K562 (cell line): ENCODE measurements at regions not wholly inside any gene's neighbourhood (a gene's known extent, or its start where the extent isn't known, plus 50 kb on each side); places are given as distances from the start of the nearest gene placed in this dataset.

Experiments used
- ATAC-seq: fragments of 200-7000 bp; cut with Tn5 transposase; 3 replicates; pipeline ENCODE4 v1.9.1; 2020; ENCODE audit warnings: moderate library complexity
- BruUV-seq: library from RNA; stranded (reverse); fragments of 400-500 nt; replicated peaks from 2 replicates; lab custom pipeline; 2021; lab: Mats Ljungman, UMichigan
- CTCF ChIA-PET: fragments of 300-600 bp; formaldehyde crosslinking; extraction: SDS; loops from one replicate; lab custom pipeline; 2021; ENCODE audit warnings: low intra/inter-chr PET ratio; lab: Yijun Ruan, JAX
- POLR2A ChIA-PET: fragments of 300-600, 350-650 bp; sonication (Branson Sonifier 250); formaldehyde crosslinking; extraction: SDS; loops from one replicate; lab custom pipeline; 2021; ENCODE audit warnings: antibody characterized with exemption, inconsistent platforms; lab: Yijun Ruan, JAX
- DNase-seq, 4 experiments: peaks; one replicate each; pipeline versions ENCODE4 v3.0.0 to v3.0.0-alpha.2; 2011 to 2018; ENCODE audit warnings: low spot score in 3 of 4, mixed read lengths in 3 of 4; ENCODE audit errors: extremely low read depth in 1 of 4
- FAIRE-seq: peaks from 2 replicates; lab custom pipeline; 2011; peaks lifted over from hg19 to GRCh38; lab: Jason Lieb, UNC
- H2AFZ ChIP-seq: 2 replicates; pipeline ENCODE4 v1.6.0; 2011; ENCODE audit warnings: low read depth, low read length, control low read depth, inconsistent platforms
- H3K27ac ChIP-seq: fragments of 200-600 bp; 3 replicates; pipeline ENCODE4 v1.8.0; 2011; ENCODE audit warnings: low read depth, mild to moderate bottlenecking, control low read depth, inconsistent platforms, low read length, moderate library complexity, mixed read lengths; ENCODE audit errors: extremely low read depth
- H3K27me3 ChIP-seq, 2 experiments: fragments of 300-600 bp in 1 of 2; 2 replicates in 1 of 2; 3 replicates in 1 of 2; pipeline versions ENCODE4 v1.6.0 to v1.8.0; 2011; ENCODE audit warnings: inconsistent platforms in 2 of 2, low read length in 2 of 2, mild to moderate bottlenecking in 1 of 2, mixed read lengths in 1 of 2, moderate library complexity in 1 of 2; ENCODE audit not compliant: control insufficient read depth in 2 of 2, insufficient read depth in 2 of 2
- H3K36me3 ChIP-seq: fragments of 300-600 bp; 3 replicates; pipeline ENCODE4 v1.8.0; 2011; ENCODE audit warnings: mild to moderate bottlenecking, low read length, inconsistent platforms; ENCODE audit not compliant: control insufficient read depth, insufficient read depth
- H3K4me1 ChIP-seq, 2 experiments: fragments of 200-600 bp in 1 of 2; replicated peaks in 1 of 2; 2 replicates in 1 of 2; 3 replicates in 1 of 2; pipeline versions ENCODE4 v1.5.1 to v1.8.0; 2011; ENCODE audit warnings: inconsistent platforms in 2 of 2, low read length in 2 of 2, mild to moderate bottlenecking in 1 of 2, mixed read lengths in 1 of 2, moderate library complexity in 1 of 2; ENCODE audit not compliant: control insufficient read depth in 2 of 2, insufficient read depth in 2 of 2
- H3K4me2 ChIP-seq: 2 replicates; pipeline ENCODE4 v1.6.1; 2011; ENCODE audit warnings: low read length, control low read depth, inconsistent platforms, mixed read lengths; ENCODE audit not compliant: insufficient read depth
- H3K4me3 ChIP-seq: fragments of 200-600 bp; sonication (generic), shearing (Covaris generic); 2 replicates; pipeline ENCODE4 v1.5.1; 2016; ENCODE audit warnings: control low read depth, inconsistent platforms
- H3K79me2 ChIP-seq: fragments of 200-600 bp; 3 replicates; pipeline ENCODE4 v1.8.0; 2011; ENCODE audit warnings: low read length, inconsistent platforms; ENCODE audit not compliant: control insufficient read depth, insufficient read depth
- H3K9ac ChIP-seq, 2 experiments: 2 replicates each; pipeline versions ENCODE4 v1.6.0 to v1.6.1; 2011; ENCODE audit warnings: low read depth in 2 of 2, low read length in 2 of 2, control low read depth in 1 of 2, inconsistent platforms in 1 of 2, mild to moderate bottlenecking in 1 of 2, mixed read lengths in 1 of 2; ENCODE audit not compliant: insufficient read depth in 1 of 2
- H3K9me1 ChIP-seq: one replicate; pipeline ENCODE4 v1.6.0; 2011; ENCODE audit warnings: inconsistent platforms, mild to moderate bottlenecking, low read length, moderate library complexity; ENCODE audit not compliant: control insufficient read depth, insufficient read depth
- H3K9me3 ChIP-seq: replicated peaks from 2 replicates; pipeline ENCODE4 v1.5.1; 2011; ENCODE audit warnings: low read depth, low read length, inconsistent platforms; ENCODE audit not compliant: control insufficient read depth, insufficient read depth
- H4K20me1 ChIP-seq: replicated peaks from 2 replicates; pipeline ENCODE4 v1.6.1; 2011; ENCODE audit warnings: low read length, inconsistent platforms, mixed read lengths; ENCODE audit not compliant: control insufficient read depth, insufficient read depth
- C11orf30 ChIP-seq: fragments of 450-650 bp; IDR thresholded peaks from 2 replicates; pipeline ENCODE4 v1.6.1; 2016; ENCODE audit warnings: low read depth, mild to moderate bottlenecking
- CEBPB ChIP-seq: fragments of 450-650 bp; IDR thresholded peaks from 2 replicates; pipeline ENCODE4 v1.6.1; 2016; ENCODE audit warnings: missing genetic modification characterization, missing compliant biosample characterization
- GTF2A2 ChIP-seq: IDR thresholded peaks from 2 replicates; pipeline ENCODE4 v1.6.1; 2016; ENCODE audit warnings: mild to moderate bottlenecking, missing genetic modification characterization, missing compliant biosample characterization
- HEY1 ChIP-seq: fragments of 250-450 bp; sonication (Bioruptor Pico); IDR thresholded peaks from 2 replicates; pipeline ENCODE4 v1.5.0; 2020; ENCODE audit warnings: mild to moderate bottlenecking, moderate library complexity, borderline replicate concordance
- MEF2A ChIP-seq: IDR thresholded peaks from 2 replicates; pipeline ENCODE4 v1.6.1; 2011; ENCODE audit warnings: low read depth, mild to moderate bottlenecking, low read length, moderate library complexity; ENCODE audit not compliant: control insufficient read depth
- SMAD3 ChIP-seq: fragments of 450-650 bp; formaldehyde crosslinking; conservative IDR thresholded peaks from 2 replicates; pipeline ENCODE4 v1.4.0; 2020; ENCODE audit warnings: mild to moderate bottlenecking
- SPI1 ChIP-seq: IDR thresholded peaks from 2 replicates; pipeline ENCODE4 v1.6.1; 2011; ENCODE audit warnings: low read depth, low read length, control low read depth, borderline replicate concordance
- TBP ChIP-seq: optimal IDR thresholded peaks from 2 replicates; pipeline ENCODE3; 2011; ENCODE audit warnings: low read depth, low read length, improper control_type of control experiment
- ZFX ChIP-seq: sonication (generic); formaldehyde crosslinking; IDR thresholded peaks from 2 replicates; pipeline ENCODE4 v1.8.0; 2022; ENCODE audit warnings: mild to moderate bottlenecking, missing genetic modification reagents, moderate library complexity
- ZNF431 ChIP-seq: sonication (generic); formaldehyde crosslinking; IDR thresholded peaks from 2 replicates; pipeline ENCODE4 v1.8.0; 2022; ENCODE audit warnings: mild to moderate bottlenecking, missing genetic modification reagents
- ZNF75A ChIP-seq: fragments of 450-650 bp; formaldehyde crosslinking; IDR thresholded peaks from 2 replicates; pipeline ENCODE4 v1.4.0; 2020; ENCODE audit warnings: mild to moderate bottlenecking
- WGBS: fragments of 100-300 bp; shearing (Covaris generic); methylation state at CpG from one replicate; pipeline ENCODE4 v1.1.6; 2016; ENCODE audit warnings: low coverage, mixed read lengths; ENCODE audit not compliant: insufficient coverage; ENCODE audit errors: missing lambda C conversion rate; 5-methylcytosine and 5-hydroxymethylcytosine counted together
- in situ Hi-C: fragments of 300-500 bp; cut with MboI; formaldehyde crosslinking; loops from 4 replicates; pipeline ENCODE4 v1.15.0; 2018; ENCODE audit warnings: inconsistent platforms, mixed read lengths
- intact Hi-C: fragments of 100-400 bp; cut with micrococcal nuclease; formaldehyde crosslinking; loops from 2 replicates; pipeline ENCODE4 v1.14.2; 2022
- TF ChIP-seq, protein P1 (sequence below): IDR thresholded peaks from 2 replicates; pipeline ENCODE4 v1.6.1; 2011; ENCODE audit not compliant: insufficient read length; ENCODE audit errors: extremely low read depth
- TF ChIP-seq, protein P2 (sequence below), 2 experiments: IDR thresholded peaks; 2 replicates each; pipeline ENCODE4 v1.6.1; 2011; ENCODE audit warnings: borderline replicate concordance in 1 of 2, control low read depth in 1 of 2, low read depth in 1 of 2, low read length in 1 of 2, mild to moderate bottlenecking in 1 of 2, mixed read lengths in 1 of 2, moderate library complexity in 1 of 2; ENCODE audit not compliant: insufficient read depth in 1 of 2, insufficient read length in 1 of 2, poor library complexity in 1 of 2, severe bottlenecking in 1 of 2; ENCODE audit errors: extremely low read depth in 1 of 2
- TF ChIP-seq, protein P3 (sequence below): sonication (generic); formaldehyde crosslinking; IDR thresholded peaks from 2 replicates; pipeline ENCODE4 v1.8.0; 2022; ENCODE audit warnings: mild to moderate bottlenecking, missing genetic modification reagents
- TF ChIP-seq, protein P4 (sequence below): fragments of 250-450 bp; sonication (Bioruptor Pico); IDR thresholded peaks from 2 replicates; pipeline ENCODE4 v1.5.0; 2022; ENCODE audit warnings: mild to moderate bottlenecking
- TF ChIP-seq, protein P5 (sequence below): fragments of 250-450 bp; sonication (Bioruptor Pico); IDR thresholded peaks from 2 replicates; pipeline ENCODE4 v1.5.0; 2021; ENCODE audit warnings: mild to moderate bottlenecking, moderate library complexity

DNA sequence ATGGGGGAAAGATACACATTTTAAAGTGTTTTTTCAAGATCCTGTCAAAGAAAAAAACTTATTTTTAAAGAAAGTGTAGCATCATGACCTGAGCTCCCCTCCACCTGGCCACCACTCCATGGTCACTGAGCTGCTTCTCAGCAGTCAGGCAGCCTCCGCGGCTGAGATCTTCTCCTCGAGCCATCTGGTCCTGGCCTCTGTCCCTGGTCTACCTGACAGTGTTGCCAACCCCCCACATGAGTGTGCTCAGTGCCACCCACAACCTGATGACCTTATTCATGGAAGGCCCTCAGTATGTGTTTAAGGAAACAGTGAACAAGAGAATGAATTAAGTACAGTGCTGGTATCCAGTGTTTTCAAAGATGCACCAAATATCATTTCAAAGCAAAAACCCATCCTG lies 694.5 kb upstream of the NRP1 start:
- no peaks in the 10 kb centered on the region for H3K9me1 ChIP-seq
- H3K27ac ChIP-seq, result no peak overlapping the region
- 0% methylated on average over 3 of the region's 3 CpGs for WGBS
- no peak overlapping the region for H3K4me3 ChIP-seq
- ChIA-PET POLR2A (no interaction called here), CTCF (no interaction called here)
- H2AFZ ChIP-seq, result no peak overlapping the region
- H3K79me2 ChIP-seq, result no peaks in the 10 kb centered on the region
- H3K9ac ChIP-seq, result no peak overlapping the region
- H3K27me3 ChIP-seq, result no peaks in the 10 kb centered on the region
- H4K20me1 ChIP-seq, result no peaks in the 10 kb centered on the region
- in situ Hi-C loops (no loop called here), intact Hi-C loops (no loop called here)
- no peak overlapping the region for H3K4me2 ChIP-seq
- ATAC-seq, result no peak
- H3K4me1 ChIP-seq, result no peaks in the 10 kb centered on the region
- H3K36me3 ChIP-seq, result no peaks in the 10 kb centered on the region
- no peaks in the 10 kb centered on the region for H3K9me3 ChIP-seq
- FAIRE-seq, result no peak
- DNase-seq, result no peak
- BruUV-seq, result no TSS peak
- no peak for TF ChIP-seq TBP
- TF ChIP-seq SMAD3 (CRISPR knock-in tag), result no peak
- TF ChIP-seq, protein P1, sequence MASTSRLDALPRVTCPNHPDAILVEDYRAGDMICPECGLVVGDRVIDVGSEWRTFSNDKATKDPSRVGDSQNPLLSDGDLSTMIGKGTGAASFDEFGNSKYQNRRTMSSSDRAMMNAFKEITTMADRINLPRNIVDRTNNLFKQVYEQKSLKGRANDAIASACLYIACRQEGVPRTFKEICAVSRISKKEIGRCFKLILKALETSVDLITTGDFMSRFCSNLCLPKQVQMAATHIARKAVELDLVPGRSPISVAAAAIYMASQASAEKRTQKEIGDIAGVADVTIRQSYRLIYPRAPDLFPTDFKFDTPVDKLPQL, result no peak
- TF ChIP-seq, protein P2, sequence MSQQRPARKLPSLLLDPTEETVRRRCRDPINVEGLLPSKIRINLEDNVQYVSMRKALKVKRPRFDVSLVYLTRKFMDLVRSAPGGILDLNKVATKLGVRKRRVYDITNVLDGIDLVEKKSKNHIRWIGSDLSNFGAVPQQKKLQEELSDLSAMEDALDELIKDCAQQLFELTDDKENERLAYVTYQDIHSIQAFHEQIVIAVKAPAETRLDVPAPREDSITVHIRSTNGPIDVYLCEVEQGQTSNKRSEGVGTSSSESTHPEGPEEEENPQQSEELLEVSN (IDR thresholded peaks at IDR 0.05; ENCODE audit: borderline replicate concordance in 1 of 2, extremely low read depth in 1 of 2, insufficient read depth in 1 of 2, insufficient read length in 1 of 2, low read depth in 1 of 2, low read length in 1 of 2, poor library complexity in 1 of 2, severe bottlenecking in 1 of 2), result no peak
- no peak for TF ChIP-seq SPI1
- TF ChIP-seq, protein P3, sequence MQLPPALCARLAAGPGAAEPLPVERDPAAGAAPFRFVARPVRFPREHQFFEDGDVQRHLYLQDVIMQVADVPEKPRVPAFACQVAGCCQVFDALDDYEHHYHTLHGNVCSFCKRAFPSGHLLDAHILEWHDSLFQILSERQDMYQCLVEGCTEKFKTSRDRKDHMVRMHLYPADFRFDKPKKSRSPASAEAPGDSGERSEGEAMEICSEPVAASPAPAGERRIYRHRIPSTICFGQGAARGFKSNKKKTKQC (CRISPR knock-in tag), result no peak
- no peak for TF ChIP-seq MEF2A
- no peak for TF ChIP-seq ZFX (CRISPR knock-in tag)
- TF ChIP-seq, protein P4, sequence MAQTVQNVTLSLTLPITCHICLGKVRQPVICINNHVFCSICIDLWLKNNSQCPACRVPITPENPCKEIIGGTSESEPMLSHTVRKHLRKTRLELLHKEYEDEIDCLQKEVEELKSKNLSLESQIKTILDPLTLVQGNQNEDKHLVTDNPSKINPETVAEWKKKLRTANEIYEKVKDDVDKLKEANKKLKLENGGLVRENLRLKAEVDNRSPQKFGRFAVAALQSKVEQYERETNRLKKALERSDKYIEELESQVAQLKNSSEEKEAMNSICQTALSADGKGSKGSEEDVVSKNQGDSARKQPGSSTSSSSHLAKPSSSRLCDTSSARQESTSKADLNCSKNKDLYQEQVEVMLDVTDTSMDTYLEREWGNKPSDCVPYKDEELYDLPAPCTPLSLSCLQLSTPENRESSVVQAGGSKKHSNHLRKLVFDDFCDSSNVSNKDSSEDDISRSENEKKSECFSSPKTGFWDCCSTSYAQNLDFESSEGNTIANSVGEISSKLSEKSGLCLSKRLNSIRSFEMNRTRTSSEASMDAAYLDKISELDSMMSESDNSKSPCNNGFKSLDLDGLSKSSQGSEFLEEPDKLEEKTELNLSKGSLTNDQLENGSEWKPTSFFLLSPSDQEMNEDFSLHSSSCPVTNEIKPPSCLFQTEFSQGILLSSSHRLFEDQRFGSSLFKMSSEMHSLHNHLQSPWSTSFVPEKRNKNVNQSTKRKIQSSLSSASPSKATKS, result no peak
- no peak for TF ChIP-seq C11orf30
- no peak for TF ChIP-seq GTF2A2 (tag)
- no peak for TF ChIP-seq CEBPB (tag)
- TF ChIP-seq ZNF75A, result no peak
- TF ChIP-seq, protein P5, sequence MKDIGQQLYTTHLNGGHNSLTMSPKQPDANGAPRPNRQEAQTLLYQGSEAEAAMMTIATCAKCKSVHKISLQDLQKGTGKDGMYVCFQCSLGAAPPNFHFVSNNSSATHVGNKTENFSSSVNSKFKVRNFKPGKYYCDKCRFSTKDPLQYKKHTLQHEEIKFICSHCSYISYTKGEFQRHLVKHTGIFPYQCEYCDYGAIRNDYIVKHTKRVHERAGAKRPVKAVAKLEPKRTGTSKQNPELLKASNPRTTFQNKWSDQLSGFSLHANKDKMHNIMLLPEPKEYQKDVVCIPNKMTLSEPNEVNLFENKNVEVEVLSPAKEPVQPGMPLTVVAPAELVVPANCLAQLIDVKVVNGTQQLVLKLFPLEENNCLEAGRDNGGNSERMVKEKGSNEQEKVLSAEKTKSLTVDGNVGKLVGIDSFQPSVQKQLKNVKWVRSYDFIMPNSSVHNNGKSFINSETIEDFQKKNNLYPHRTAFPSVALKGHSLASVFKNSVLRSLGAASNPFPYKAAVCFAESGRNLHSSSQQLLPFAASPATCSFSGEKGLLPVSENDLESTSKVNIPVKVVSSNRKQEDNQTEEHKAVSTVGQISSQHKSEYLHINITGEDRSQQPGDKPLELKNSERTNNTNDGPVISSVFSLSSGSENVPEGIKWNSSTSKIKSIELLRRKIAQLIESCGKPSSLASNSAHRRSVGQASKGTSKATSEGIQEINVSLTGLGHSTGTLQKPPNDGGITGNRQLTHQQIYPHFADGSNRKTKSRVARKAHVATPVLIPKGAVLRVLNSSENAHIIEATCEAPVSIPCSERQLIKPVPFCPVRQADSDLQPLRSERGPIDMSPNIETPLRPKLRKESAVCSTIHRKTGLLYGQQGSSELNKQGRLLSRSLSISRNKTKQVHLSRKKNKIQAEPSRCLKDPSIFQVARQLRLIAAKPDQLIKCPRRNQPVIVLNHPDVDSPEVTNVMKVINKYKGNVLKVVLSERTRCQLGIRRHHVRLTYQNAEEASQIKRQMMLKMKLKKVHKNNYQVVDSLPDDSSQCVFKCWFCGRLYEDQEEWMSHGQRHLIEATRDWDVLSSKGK (CRISPR knock-in tag), result no peak
- no peak for TF ChIP-seq ZNF431
- no peak for TF ChIP-seq HEY1 (CRISPR knock-in tag)
